GM23338 (cell line): ENCODE measurements at regions not wholly inside any gene's neighbourhood (a gene's known extent, or its start where the extent isn't known, plus 50 kb on each side); places are given as distances from the start of the nearest gene placed in this dataset.

ENCODE experiments used
- ATAC-seq: fragments of 200-7000 bp; cut with Tn5 transposase; 3 replicates; pipeline ENCODE4 v1.9.1; 2020
- DNase-seq: peaks from one replicate; pipeline ENCODE4 v3.0.0-alpha.2; 2015; ENCODE audit warnings: low spot score
- H2AFZ ChIP-seq: fragments of 200-600 bp; sonication (generic); 2 replicates; pipeline ENCODE4 v1.8.0; 2016; ENCODE audit warnings: antibody characterized with exemption, mild to moderate bottlenecking, moderate library complexity
- H3F3A ChIP-seq: fragments of 200-600 bp; sonication (generic); replicated peaks from 2 replicates; pipeline ENCODE4 v1.8.0; 2017; ENCODE audit warnings: antibody characterized with exemption, mixed run types, low read depth
- H3K27ac ChIP-seq: fragments of 200-600 bp; sonication (generic); 2 replicates; pipeline ENCODE4 v1.6.1; 2016; ENCODE audit warnings: low read depth
- H3K27me3 ChIP-seq: fragments of 200-600 bp; sonication (generic); 2 replicates; pipeline ENCODE4 v1.8.0; 2016; ENCODE audit warnings: mild to moderate bottlenecking, mixed run types, moderate library complexity; ENCODE audit not compliant: insufficient read depth
- H3K36me3 ChIP-seq: fragments of 200-600 bp; sonication (generic); 2 replicates; pipeline ENCODE4 v1.8.0; 2016; ENCODE audit warnings: mild to moderate bottlenecking; ENCODE audit not compliant: insufficient read depth
- H3K4me1 ChIP-seq: fragments of 200-600 bp; sonication (generic); 2 replicates; pipeline ENCODE4 v1.8.0; 2016; ENCODE audit warnings: mild to moderate bottlenecking, moderate library complexity; ENCODE audit not compliant: insufficient read depth
- H3K4me2 ChIP-seq: fragments of 200-600 bp; sonication (generic); 2 replicates; pipeline ENCODE4 v1.7.1; 2017; ENCODE audit warnings: mixed run types
- H3K4me3 ChIP-seq: fragments of 200-600 bp; sonication (generic); 2 replicates; pipeline ENCODE4 v1.6.1; 2016; ENCODE audit warnings: mixed run types
- H3K79me2 ChIP-seq: fragments of 200-600 bp; sonication (generic); replicated peaks from 2 replicates; pipeline ENCODE4 v1.8.0; 2017; ENCODE audit warnings: mild to moderate bottlenecking; ENCODE audit not compliant: insufficient read depth
- H3K9me2 ChIP-seq: fragments of 200-600 bp; sonication (generic); 2 replicates; pipeline ENCODE4 v1.8.0; 2017; ENCODE audit not compliant: insufficient read depth
- H4K20me1 ChIP-seq: fragments of 200-600 bp; sonication (generic); replicated peaks from 2 replicates; pipeline ENCODE4 v1.8.0; 2017; ENCODE audit warnings: mild to moderate bottlenecking; ENCODE audit not compliant: insufficient read depth
- H3K27ac Mint-ChIP-seq: 2 replicates; pipeline ENCODE4 v1.8.0; 2020; ENCODE audit warnings: inconsistent platforms, mild to moderate bottlenecking, moderate library complexity, mixed read lengths
- H3K27me3 Mint-ChIP-seq: 3 replicates; pipeline ENCODE4 v1.8.0; 2022; ENCODE audit warnings: low read depth, mild to moderate bottlenecking, moderate library complexity, mixed read lengths, inconsistent platforms; ENCODE audit not compliant: insufficient read depth, poor library complexity
- H3K36me3 Mint-ChIP-seq: 3 replicates; pipeline ENCODE4 v1.8.0; 2021; ENCODE audit warnings: low read depth, mild to moderate bottlenecking, inconsistent platforms, moderate library complexity, mixed read lengths
- H3K4me1 Mint-ChIP-seq: 3 replicates; pipeline ENCODE4 v1.8.0; 2020; ENCODE audit warnings: mild to moderate bottlenecking, inconsistent platforms, mixed read lengths
- H3K4me3 Mint-ChIP-seq: 3 replicates; pipeline ENCODE4 v1.8.0; 2021; ENCODE audit warnings: moderate library complexity, mild to moderate bottlenecking, inconsistent platforms, mixed read lengths
- H3K9me3 Mint-ChIP-seq: 3 replicates; pipeline ENCODE4 v1.8.0; 2020; ENCODE audit warnings: moderate library complexity, mild to moderate bottlenecking, inconsistent platforms, mixed read lengths
- EZH2 ChIP-seq: fragments of 200-600 bp; sonication (generic); IDR thresholded peaks from one replicate; pipeline ENCODE4 v1.8.0; 2017; ENCODE audit warnings: antibody characterized with exemption, mild to moderate bottlenecking, low read depth; ENCODE audit not compliant: unreplicated experiment
- JUNB ChIP-seq: IDR thresholded peaks from one replicate; pipeline ENCODE4 v1.6.1; 2016; ENCODE audit warnings: antibody characterized with exemption; ENCODE audit not compliant: unreplicated experiment
- POLR2AphosphoS5 ChIP-seq: IDR thresholded peaks from 2 replicates; pipeline ENCODE4 v1.6.1; 2016; ENCODE audit warnings: antibody characterized with exemption, low read depth
- ZNF114 ChIP-seq: fragments of 250-450 bp; sonication (Bioruptor Pico); IDR thresholded peaks from 2 replicates; pipeline ENCODE4 v1.5.0; 2020; ENCODE audit warnings: mild to moderate bottlenecking, moderate library complexity
- TF ChIP-seq, protein P1 (sequence below): fragments of 250-450 bp; sonication (Bioruptor Pico); IDR thresholded peaks from 2 replicates; pipeline ENCODE4 v1.5.0; 2020; ENCODE audit warnings: mild to moderate bottlenecking, moderate library complexity
- TF ChIP-seq, protein P2 (sequence below): IDR thresholded peaks from 2 replicates; pipeline ENCODE4 v1.6.1; 2016; ENCODE audit warnings: antibody characterized with exemption

DNA sequence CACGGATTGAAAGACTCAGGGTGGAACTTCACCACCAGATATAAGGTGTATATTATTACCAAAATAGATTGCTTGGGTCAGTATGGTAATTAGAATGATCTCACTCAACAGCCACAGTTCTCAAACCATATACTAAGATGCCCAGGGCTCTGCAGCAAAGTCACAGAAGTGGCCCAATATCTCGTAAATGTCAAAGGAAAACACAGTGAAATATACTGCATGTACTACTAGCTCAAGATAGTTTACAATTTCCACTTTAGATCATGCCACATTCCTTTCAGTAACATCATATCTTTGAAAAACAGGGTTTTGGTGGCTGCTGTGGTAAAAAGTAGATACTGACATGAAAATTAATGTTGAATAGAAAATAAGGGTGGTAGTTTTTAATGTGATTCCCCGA is 180.3 kb upstream of the ATP1B1 start (continued):
- TF ChIP-seq, protein P1, sequence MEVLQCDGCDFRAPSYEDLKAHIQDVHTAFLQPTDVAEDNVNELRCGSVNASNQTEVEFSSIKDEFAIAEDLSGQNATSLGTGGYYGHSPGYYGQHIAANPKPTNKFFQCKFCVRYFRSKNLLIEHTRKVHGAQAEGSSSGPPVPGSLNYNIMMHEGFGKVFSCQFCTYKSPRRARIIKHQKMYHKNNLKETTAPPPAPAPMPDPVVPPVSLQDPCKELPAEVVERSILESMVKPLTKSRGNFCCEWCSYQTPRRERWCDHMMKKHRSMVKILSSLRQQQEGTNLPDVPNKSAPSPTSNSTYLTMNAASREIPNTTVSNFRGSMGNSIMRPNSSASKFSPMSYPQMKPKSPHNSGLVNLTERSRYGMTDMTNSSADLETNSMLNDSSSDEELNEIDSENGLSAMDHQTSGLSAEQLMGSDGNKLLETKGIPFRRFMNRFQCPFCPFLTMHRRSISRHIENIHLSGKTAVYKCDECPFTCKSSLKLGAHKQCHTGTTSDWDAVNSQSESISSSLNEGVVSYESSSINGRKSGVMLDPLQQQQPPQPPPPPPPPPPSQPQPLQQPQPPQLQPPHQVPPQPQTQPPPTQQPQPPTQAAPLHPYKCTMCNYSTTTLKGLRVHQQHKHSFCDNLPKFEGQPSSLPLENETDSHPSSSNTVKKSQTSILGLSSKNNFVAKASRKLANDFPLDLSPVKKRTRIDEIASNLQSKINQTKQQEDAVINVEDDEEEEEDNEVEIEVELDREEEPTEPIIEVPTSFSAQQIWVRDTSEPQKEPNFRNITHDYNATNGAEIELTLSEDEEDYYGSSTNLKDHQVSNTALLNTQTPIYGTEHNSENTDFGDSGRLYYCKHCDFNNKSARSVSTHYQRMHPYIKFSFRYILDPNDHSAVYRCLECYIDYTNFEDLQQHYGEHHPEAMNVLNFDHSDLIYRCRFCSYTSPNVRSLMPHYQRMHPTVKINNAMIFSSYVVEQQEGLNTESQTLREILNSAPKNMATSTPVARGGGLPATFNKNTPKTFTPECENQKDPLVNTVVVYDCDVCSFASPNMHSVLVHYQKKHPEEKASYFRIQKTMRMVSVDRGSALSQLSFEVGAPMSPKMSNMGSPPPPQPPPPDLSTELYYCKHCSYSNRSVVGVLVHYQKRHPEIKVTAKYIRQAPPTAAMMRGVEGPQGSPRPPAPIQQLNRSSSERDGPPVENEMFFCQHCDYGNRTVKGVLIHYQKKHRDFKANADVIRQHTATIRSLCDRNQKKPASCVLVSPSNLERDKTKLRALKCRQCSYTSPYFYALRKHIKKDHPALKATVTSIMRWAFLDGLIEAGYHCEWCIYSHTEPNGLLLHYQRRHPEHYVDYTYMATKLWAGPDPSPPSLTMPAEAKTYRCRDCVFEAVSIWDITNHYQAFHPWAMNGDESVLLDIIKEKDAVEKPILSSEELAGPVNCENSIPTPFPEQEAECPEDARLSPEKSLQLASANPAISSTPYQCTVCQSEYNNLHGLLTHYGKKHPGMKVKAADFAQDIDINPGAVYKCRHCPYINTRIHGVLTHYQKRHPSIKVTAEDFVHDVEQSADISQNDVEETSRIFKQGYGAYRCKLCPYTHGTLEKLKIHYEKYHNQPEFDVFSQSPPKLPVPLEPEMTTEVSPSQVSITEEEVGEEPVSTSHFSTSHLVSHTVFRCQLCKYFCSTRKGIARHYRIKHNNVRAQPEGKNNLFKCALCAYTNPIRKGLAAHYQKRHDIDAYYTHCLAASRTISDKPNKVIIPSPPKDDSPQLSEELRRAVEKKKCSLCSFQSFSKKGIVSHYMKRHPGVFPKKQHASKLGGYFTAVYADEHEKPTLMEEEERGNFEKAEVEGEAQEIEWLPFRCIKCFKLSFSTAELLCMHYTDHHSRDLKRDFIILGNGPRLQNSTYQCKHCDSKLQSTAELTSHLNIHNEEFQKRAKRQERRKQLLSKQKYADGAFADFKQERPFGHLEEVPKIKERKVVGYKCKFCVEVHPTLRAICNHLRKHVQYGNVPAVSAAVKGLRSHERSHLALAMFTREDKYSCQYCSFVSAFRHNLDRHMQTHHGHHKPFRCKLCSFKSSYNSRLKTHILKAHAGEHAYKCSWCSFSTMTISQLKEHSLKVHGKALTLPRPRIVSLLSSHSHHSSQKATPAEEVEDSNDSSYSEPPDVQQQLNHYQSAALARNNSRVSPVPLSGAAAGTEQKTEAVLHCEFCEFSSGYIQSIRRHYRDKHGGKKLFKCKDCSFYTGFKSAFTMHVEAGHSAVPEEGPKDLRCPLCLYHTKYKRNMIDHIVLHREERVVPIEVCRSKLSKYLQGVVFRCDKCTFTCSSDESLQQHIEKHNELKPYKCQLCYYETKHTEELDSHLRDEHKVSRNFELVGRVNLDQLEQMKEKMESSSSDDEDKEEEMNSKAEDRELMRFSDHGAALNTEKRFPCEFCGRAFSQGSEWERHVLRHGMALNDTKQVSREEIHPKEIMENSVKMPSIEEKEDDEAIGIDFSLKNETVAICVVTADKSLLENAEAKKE (CRISPR knock-in tag), result no peak
- TF ChIP-seq, protein P2, sequence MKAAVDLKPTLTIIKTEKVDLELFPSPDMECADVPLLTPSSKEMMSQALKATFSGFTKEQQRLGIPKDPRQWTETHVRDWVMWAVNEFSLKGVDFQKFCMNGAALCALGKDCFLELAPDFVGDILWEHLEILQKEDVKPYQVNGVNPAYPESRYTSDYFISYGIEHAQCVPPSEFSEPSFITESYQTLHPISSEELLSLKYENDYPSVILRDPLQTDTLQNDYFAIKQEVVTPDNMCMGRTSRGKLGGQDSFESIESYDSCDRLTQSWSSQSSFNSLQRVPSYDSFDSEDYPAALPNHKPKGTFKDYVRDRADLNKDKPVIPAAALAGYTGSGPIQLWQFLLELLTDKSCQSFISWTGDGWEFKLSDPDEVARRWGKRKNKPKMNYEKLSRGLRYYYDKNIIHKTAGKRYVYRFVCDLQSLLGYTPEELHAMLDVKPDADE, result no peak
- no peak for TF ChIP-seq JUNB

DNA sequence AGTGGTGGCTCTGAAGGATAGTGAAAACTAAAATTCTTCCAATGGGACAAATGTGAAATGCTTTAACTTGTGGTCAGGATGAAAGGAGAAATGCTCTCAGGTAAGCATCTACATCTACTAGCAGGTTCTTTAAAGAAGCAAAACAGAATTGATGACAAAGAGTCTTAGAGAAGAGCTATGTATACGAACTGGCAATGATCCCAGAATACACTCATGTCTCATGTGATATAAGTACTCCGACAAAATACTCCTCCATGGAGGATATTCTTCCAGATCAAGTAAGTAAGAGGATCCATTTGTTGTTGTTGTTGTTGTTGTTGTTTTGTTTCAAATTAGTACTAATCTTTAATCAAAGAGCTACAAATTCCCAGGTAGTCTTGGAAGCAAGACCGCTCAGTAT is 174.0 kb upstream of the ATP1B1 start:
- H3K27me3 ChIP-seq, result no peaks in the 10 kb centered on the region
- H3K36me3 Mint-ChIP-seq, result no peaks in the 10 kb centered on the region
- no peaks in the 10 kb centered on the region for H3K36me3 ChIP-seq
- no peak for ATAC-seq
- H3K4me3 ChIP-seq, result no peak overlapping the region
- H3K27ac ChIP-seq, result no peak overlapping the region
- no peak overlapping the region for H3K27ac Mint-ChIP-seq
- H3K27me3 Mint-ChIP-seq, result no peaks in the 10 kb centered on the region
- no peak overlapping the region for H3K4me2 ChIP-seq
- H3K79me2 ChIP-seq, result no peaks in the 10 kb centered on the region
- no peak for TF ChIP-seq EZH2
- TF ChIP-seq ZNF114, result no peak
- TF ChIP-seq POLR2AphosphoS5, result no peak
- TF ChIP-seq, protein P2, result no peak
- DNase-seq, result no peak
- no peaks in the 10 kb centered on the region for H3F3A ChIP-seq
- no peaks in the 10 kb centered on the region for H3K9me3 Mint-ChIP-seq
- no peaks in the 10 kb centered on the region for H3K9me2 ChIP-seq
- H3K4me3 Mint-ChIP-seq, result no peak overlapping the region
- no peak overlapping the region for H2AFZ ChIP-seq
- H4K20me1 ChIP-seq, result no peaks in the 10 kb centered on the region
- no peaks in the 10 kb centered on the region for H3K4me1 ChIP-seq
- no peaks in the 10 kb centered on the region for H3K4me1 Mint-ChIP-seq
